Fibroblast of lung (primary cell): ENCODE measurements at regions not wholly inside any gene's neighbourhood (a gene's known extent, or its start where the extent isn't known, plus 50 kb on each side); places are given as distances from the start of the nearest gene placed in this dataset.

Experiments used
- DNase-seq, 2 donors: peaks; one replicate each; pipeline versions ENCODE4 v3.0.0 to v3.0.0-alpha.2; 2010; ENCODE audit warnings: low read depth in 2 of 2
- H2AFZ ChIP-seq: 2 replicates; pipeline ENCODE4 v1.5.1; 2012; ENCODE audit warnings: low read length, control low read depth, inconsistent platforms
- H3K27ac ChIP-seq: 2 replicates; pipeline ENCODE4 v1.5.1; 2011; ENCODE audit warnings: low read length, control low read depth; ENCODE audit not compliant: insufficient read depth
- H3K27me3 ChIP-seq: 2 replicates; pipeline ENCODE4 v1.5.1; 2011; ENCODE audit warnings: mild to moderate bottlenecking, low read length; ENCODE audit not compliant: control insufficient read depth, insufficient read depth
- H3K36me3 ChIP-seq: 2 replicates; pipeline ENCODE4 v1.5.1; 2011; ENCODE audit warnings: low read length; ENCODE audit not compliant: control insufficient read depth, insufficient read depth
- H3K4me1 ChIP-seq: 2 replicates; pipeline ENCODE4 v1.5.1; 2011; ENCODE audit warnings: low read length; ENCODE audit not compliant: control insufficient read depth, insufficient read depth; ENCODE audit errors: extremely low read depth
- H3K4me2 ChIP-seq: 2 replicates; pipeline ENCODE4 v1.5.1; 2011; ENCODE audit warnings: low read length, control low read depth; ENCODE audit not compliant: insufficient read depth; ENCODE audit errors: extremely low read depth
- H3K4me3 ChIP-seq, 4 experiments: fragments of 200-600 bp in 1 of 4; sonication (generic) in 1 of 4; replicated peaks in 1 of 4; 2 replicates each; pipeline ENCODE4 v1.5.1; 2011 to 2016; ENCODE audit warnings: low read length in 4 of 4, low read depth in 3 of 4, mild to moderate bottlenecking in 3 of 4, control low read depth in 2 of 4, inconsistent platforms in 1 of 4, mixed read lengths in 1 of 4; ENCODE audit not compliant: insufficient read depth in 1 of 4; ENCODE audit errors: control extremely low read depth in 1 of 4
- H3K79me2 ChIP-seq: 2 replicates; pipeline ENCODE4 v1.5.1; 2012; ENCODE audit warnings: mild to moderate bottlenecking, low read length, inconsistent platforms; ENCODE audit not compliant: control insufficient read depth, insufficient read depth
- H3K9ac ChIP-seq: 2 replicates; pipeline ENCODE4 v1.5.1; 2011; ENCODE audit warnings: mild to moderate bottlenecking, low read length, control low read depth; ENCODE audit not compliant: insufficient read depth
- H3K9me3 ChIP-seq: 2 replicates; pipeline ENCODE4 v1.5.1; 2012; ENCODE audit warnings: low read depth, low read length; ENCODE audit not compliant: control insufficient read depth, insufficient read depth
- H4K20me1 ChIP-seq: 2 replicates; pipeline ENCODE4 v1.5.1; 2011; ENCODE audit warnings: low read length; ENCODE audit not compliant: control insufficient read depth, insufficient read depth; ENCODE audit errors: extremely low read depth
- CTCF ChIP-seq, 2 donors: IDR thresholded peaks in 1 of 2; conservative IDR thresholded peaks in 1 of 2; 1 replicate in 1 of 2; 2 replicates in 1 of 2; pipeline ENCODE4 v1.5.1; 2011 to 2012; ENCODE audit warnings: low read length in 2 of 2, control low read depth in 1 of 2, inconsistent platforms in 1 of 2, low read depth in 1 of 2, mild to moderate bottlenecking in 1 of 2
- EZH2 ChIP-seq: IDR thresholded peaks from 2 replicates; pipeline ENCODE4 v1.5.1; 2012; ENCODE audit warnings: low read length, control low read depth, mild to moderate bottlenecking; ENCODE audit errors: missing control alignments

GRCh38 chr1:17914131-17914530, 159.0 kb downstream of the ACTL8 start:
- Histone ChIP-seq H2AFZ (no peak overlapping the region), H3K27ac (no peak overlapping the region), H4K20me1 (no peaks in the 10 kb centered on the region), H3K79me2 (no peaks in the 10 kb centered on the region), H3K4me3 (no peak overlapping the region), H3K4me1 (no peaks in the 10 kb centered on the region), H3K9me3 (no peaks in the 10 kb centered on the region), H3K36me3 (no peaks in the 10 kb centered on the region), H3K27me3 (peaks cover 14% of the 10 kb centered on the region), H3K4me2 (no peak overlapping the region), H3K9ac (no peak overlapping the region)
- DNase-seq = no peak
- TF ChIP-seq EZH2 (no peak), CTCF (conservative IDR thresholded peaks at IDR 0.05 in 1 of 2, IDR thresholded peaks at IDR 0.05 in 1 of 2; ENCODE audit: low read depth in 1 of 2, low read length in 2 of 2) (no peak)

GRCh38 chr1:17914987-17915386, 159.9 kb downstream of the ACTL8 start:
- Histone ChIP-seq H3K27ac (no peak overlapping the region), H4K20me1 (no peaks in the 10 kb centered on the region), H3K4me3 (no peak overlapping the region), H3K4me1 (no peaks in the 10 kb centered on the region), H3K27me3 (peaks cover 14% of the 10 kb centered on the region), H3K9ac (no peak overlapping the region), H3K4me2 (no peak overlapping the region), H3K79me2 (no peaks in the 10 kb centered on the region), H2AFZ (no peak overlapping the region), H3K36me3 (no peaks in the 10 kb centered on the region), H3K9me3 (no peaks in the 10 kb centered on the region)
- TF ChIP-seq CTCF (conservative IDR thresholded peaks at IDR 0.05 in 1 of 2, IDR thresholded peaks at IDR 0.05 in 1 of 2; ENCODE audit: low read depth in 1 of 2, low read length in 2 of 2) (no peak), EZH2 (peak; percentile 53)
- DNase-seq = no peak

- Histone ChIP-seq H2AFZ (no peak overlapping the region), H3K4me2 (no peak overlapping the region), H3K9ac (no peak overlapping the region), H3K9me3 (no peaks in the 10 kb centered on the region), H3K27me3 (peaks cover 14% of the 10 kb centered on the region), H3K4me3 (no peak overlapping the region), H3K36me3 (no peaks in the 10 kb centered on the region), H3K79me2 (no peaks in the 10 kb centered on the region), H3K4me1 (no peaks in the 10 kb centered on the region), H3K27ac (no peak overlapping the region), H4K20me1 (no peaks in the 10 kb centered on the region)
- TF ChIP-seq EZH2 = no peak
- no peak for TF ChIP-seq CTCF (conservative IDR thresholded peaks at IDR 0.05 in 1 of 2, IDR thresholded peaks at IDR 0.05 in 1 of 2; ENCODE audit: low read depth in 1 of 2, low read length in 2 of 2)
- DNase-seq = no peak
Observed at GRCh38 chr1:17915511-17916197, 160.5 kb downstream of the ACTL8 start.
